GM21515 (cell line): ENCODE measurements at regions not wholly inside any gene's neighbourhood (a gene's known extent, or its start where the extent isn't known, plus 50 kb on each side); places are given as distances from the start of the nearest gene placed in this dataset.

Source experiments
- ATAC-seq: cut with Tn5 transposase; IDR thresholded peaks from one replicate; pipeline ENCODE4 v1.9.1; 2021; ENCODE audit not compliant: unreplicated experiment

GRCh38 chr7:117929237-117929636, 56.0 kb upstream of the CTTNBP2 start:
- ATAC-seq, result no peak

GRCh38 chr7:117931314-117931713, 58.1 kb upstream of the CTTNBP2 start:
- ATAC-seq, result no peak

- ATAC-seq, result no peak
Measured at GRCh38 chr7:117937049-117937752, 64.0 kb upstream of the CTTNBP2 start.

- no peak for ATAC-seq
Measured at GRCh38 chr7:117937753-117938483, 64.7 kb upstream of the CTTNBP2 start.

- no peak for ATAC-seq
Measured at GRCh38 chr7:117941138-117941810, 68.0 kb upstream of the CTTNBP2 start.

- ATAC-seq, result no peak
Measured at GRCh38 chr7:117942780-117943179, 69.5 kb upstream of the CTTNBP2 start.

- ATAC-seq, result no peak
Measured at GRCh38 chr7:117944886-117945285, 71.6 kb upstream of the CTTNBP2 start.

GRCh38 chr7:117946151-117946633, 73.0 kb upstream of the CTTNBP2 start:
- no peak for ATAC-seq

GRCh38 chr7:117949232-117949631, 76.0 kb upstream of the CTTNBP2 start:
- ATAC-seq, result peak; percentile 49

- no peak for ATAC-seq
Measured at GRCh38 chr7:117950601-117951260, 77.5 kb upstream of the CTTNBP2 start.

- ATAC-seq, result no peak
Measured at GRCh38 chr7:117951285-117951684, 78.0 kb upstream of the CTTNBP2 start.

- ATAC-seq, result no peak
Measured at GRCh38 chr7:117951691-117952280, 78.5 kb upstream of the CTTNBP2 start.

- ATAC-seq, result no peak
Measured at GRCh38 chr7:117955046-117955445, 81.8 kb upstream of the CTTNBP2 start.

- ATAC-seq, result no peak
Measured at GRCh38 chr7:117960351-117960750, 87.1 kb upstream of the CTTNBP2 start.

- no peak for ATAC-seq
Measured at GRCh38 chr7:117961235-117961634, 88.0 kb upstream of the CTTNBP2 start.

- no peak for ATAC-seq
Measured at GRCh38 chr7:117962366-117962994, 89.2 kb upstream of the CTTNBP2 start.

- ATAC-seq, result no peak
Measured at GRCh38 chr7:117963264-117964197, 90.3 kb upstream of the CTTNBP2 start.

GRCh38 chr7:117970801-117971200, 97.6 kb upstream of the CTTNBP2 start:
- no peak for ATAC-seq

GRCh38 chr7:117971556-117972244, 98.5 kb upstream of the CTTNBP2 start:
- ATAC-seq, result no peak
